ENCODE measurements at regions not wholly inside any gene's neighbourhood (a gene's known extent, or its start where the extent isn't known, plus 50 kb on each side); places are given as distances from the start of the nearest gene placed in this dataset.

DNA sequence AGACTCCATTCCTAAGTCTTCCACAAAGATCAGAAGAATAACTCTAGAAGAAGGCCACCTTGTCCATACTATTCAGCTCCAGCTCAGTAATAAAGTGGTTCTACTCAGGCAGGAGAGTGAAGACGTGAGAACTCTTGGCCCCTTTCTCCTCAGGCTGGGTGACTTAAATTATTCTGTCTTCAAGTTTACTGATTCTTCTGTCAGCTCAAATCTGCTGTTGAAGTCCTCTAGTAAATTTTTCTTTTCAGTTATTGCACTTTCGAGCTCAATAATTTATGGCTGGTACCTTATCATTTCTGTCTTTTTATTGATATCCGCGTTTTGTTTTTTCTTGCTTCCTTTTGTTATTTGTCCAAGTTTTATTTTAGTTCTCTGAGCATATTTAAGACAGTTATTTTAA, 922.3 kb upstream of the PCDH9 start:
- H3K27ac Mint-ChIP-seq = no peak overlapping the region
- DNase-seq (ENCODE audit: extremely low spot score, unreplicated experiment) = no peak
- no peaks in the 10 kb centered on the region for H3K27me3 Mint-ChIP-seq
- no peaks in the 10 kb centered on the region for H3K4me1 Mint-ChIP-seq (ENCODE audit: unreplicated experiment)
- TF ChIP-seq, protein P1, sequence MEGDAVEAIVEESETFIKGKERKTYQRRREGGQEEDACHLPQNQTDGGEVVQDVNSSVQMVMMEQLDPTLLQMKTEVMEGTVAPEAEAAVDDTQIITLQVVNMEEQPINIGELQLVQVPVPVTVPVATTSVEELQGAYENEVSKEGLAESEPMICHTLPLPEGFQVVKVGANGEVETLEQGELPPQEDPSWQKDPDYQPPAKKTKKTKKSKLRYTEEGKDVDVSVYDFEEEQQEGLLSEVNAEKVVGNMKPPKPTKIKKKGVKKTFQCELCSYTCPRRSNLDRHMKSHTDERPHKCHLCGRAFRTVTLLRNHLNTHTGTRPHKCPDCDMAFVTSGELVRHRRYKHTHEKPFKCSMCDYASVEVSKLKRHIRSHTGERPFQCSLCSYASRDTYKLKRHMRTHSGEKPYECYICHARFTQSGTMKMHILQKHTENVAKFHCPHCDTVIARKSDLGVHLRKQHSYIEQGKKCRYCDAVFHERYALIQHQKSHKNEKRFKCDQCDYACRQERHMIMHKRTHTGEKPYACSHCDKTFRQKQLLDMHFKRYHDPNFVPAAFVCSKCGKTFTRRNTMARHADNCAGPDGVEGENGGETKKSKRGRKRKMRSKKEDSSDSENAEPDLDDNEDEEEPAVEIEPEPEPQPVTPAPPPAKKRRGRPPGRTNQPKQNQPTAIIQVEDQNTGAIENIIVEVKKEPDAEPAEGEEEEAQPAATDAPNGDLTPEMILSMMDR (conservative IDR thresholded peaks at IDR 0.05) = no peak
- no peaks in the 10 kb centered on the region for H3K36me3 Mint-ChIP-seq
- no peak overlapping the region for H3K4me3 Mint-ChIP-seq
- H3K9me3 Mint-ChIP-seq = peaks cover 16% of the 10 kb centered on the region

DNA sequence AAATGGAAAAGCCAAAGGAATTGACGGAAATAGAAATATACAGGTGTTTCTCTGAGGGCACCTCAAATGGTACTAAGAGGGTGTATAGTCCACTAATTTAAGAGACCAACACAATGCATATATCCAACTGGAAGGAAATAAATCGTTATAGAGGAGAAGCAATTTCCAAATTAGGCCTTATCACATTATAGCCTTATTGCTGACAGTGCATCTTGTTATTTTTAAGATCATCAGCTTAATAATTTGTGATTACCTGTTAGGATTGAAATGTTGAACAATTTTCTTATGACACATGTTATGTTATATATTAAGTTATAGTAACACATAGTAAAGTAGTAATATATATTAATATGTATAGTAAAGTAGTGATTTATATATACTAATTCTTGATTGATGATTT, 915.7 kb upstream of the PCDH9 start:
- DNase-seq (ENCODE audit: extremely low spot score, unreplicated experiment) = no peak
- no peaks in the 10 kb centered on the region for H3K4me1 Mint-ChIP-seq (ENCODE audit: unreplicated experiment)
- no peaks in the 10 kb centered on the region for H3K27me3 Mint-ChIP-seq
- H3K4me3 Mint-ChIP-seq = no peak overlapping the region
- TF ChIP-seq, protein P1 (conservative IDR thresholded peaks at IDR 0.05) = no peak
- H3K9me3 Mint-ChIP-seq = no peaks in the 10 kb centered on the region
- H3K36me3 Mint-ChIP-seq = no peaks in the 10 kb centered on the region
- no peak overlapping the region for H3K27ac Mint-ChIP-seq

DNA sequence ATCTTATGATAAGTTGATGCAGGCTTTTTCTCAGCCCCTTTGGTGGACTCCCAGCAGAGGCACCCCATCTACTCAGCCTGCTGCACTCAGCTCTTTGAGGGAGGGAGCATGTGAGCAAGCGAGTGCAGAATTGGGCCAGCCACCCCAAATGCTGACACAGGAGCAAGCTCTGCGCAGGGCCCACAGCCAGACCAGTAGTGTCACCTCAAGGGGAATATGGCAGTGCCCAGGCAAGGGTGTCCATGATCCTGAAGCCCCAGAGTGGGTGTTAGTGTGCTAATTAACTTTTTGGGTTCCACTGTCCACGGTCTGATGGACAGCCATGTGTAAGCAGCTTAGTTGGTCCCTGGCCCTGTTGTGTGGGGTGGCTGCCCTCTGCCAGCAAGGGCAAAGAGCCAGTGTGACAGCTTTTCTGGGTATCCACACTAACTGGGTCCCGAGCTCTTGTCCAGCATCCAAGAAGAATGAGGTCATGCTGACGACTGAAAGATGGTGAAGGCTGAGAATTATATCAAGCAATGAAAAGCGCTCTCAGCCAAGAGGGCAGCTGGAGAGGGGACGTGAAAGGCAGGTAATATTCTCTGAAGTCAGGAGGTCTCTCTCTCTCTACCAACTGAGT, 898.3 kb upstream of the PCDH9 start:
- H3K4me3 Mint-ChIP-seq = no peak overlapping the region
- H3K27me3 Mint-ChIP-seq = no peaks in the 10 kb centered on the region
- H3K27ac Mint-ChIP-seq = no peak overlapping the region
- H3K4me1 Mint-ChIP-seq (ENCODE audit: unreplicated experiment) = no peaks in the 10 kb centered on the region
- no peak for DNase-seq (ENCODE audit: extremely low spot score, unreplicated experiment)
- TF ChIP-seq, protein P1 (conservative IDR thresholded peaks at IDR 0.05) = no peak
- H3K36me3 Mint-ChIP-seq = no peaks in the 10 kb centered on the region
- H3K9me3 Mint-ChIP-seq = no peaks in the 10 kb centered on the region

DNA sequence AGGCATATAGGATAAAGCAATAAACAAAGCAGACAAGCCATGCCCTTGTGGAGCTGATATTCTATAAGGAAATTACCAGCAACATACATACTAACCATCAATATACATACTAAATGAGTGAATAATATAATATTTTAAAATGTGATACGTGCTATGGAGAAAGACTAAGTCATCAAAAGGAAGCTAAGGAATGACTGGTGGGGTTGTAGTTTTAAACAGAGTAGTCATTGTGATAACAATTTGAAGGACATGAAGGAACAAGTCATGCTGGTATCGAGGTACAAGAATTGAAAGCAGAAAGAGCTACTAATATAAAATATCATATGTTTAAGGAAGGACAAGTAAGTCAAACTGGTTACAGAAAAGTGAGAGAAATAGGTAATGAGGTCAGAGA, 894.9 kb upstream of the PCDH9 start:
- no peak overlapping the region for H3K4me3 Mint-ChIP-seq
- H3K27me3 Mint-ChIP-seq = no peaks in the 10 kb centered on the region
- TF ChIP-seq, protein P1 (conservative IDR thresholded peaks at IDR 0.05) = no peak
- H3K27ac Mint-ChIP-seq = no peak overlapping the region
- H3K36me3 Mint-ChIP-seq = no peaks in the 10 kb centered on the region
- no peaks in the 10 kb centered on the region for H3K9me3 Mint-ChIP-seq
- DNase-seq (ENCODE audit: extremely low spot score, unreplicated experiment) = no peak
- H3K4me1 Mint-ChIP-seq (ENCODE audit: unreplicated experiment) = no peaks in the 10 kb centered on the region

DNA sequence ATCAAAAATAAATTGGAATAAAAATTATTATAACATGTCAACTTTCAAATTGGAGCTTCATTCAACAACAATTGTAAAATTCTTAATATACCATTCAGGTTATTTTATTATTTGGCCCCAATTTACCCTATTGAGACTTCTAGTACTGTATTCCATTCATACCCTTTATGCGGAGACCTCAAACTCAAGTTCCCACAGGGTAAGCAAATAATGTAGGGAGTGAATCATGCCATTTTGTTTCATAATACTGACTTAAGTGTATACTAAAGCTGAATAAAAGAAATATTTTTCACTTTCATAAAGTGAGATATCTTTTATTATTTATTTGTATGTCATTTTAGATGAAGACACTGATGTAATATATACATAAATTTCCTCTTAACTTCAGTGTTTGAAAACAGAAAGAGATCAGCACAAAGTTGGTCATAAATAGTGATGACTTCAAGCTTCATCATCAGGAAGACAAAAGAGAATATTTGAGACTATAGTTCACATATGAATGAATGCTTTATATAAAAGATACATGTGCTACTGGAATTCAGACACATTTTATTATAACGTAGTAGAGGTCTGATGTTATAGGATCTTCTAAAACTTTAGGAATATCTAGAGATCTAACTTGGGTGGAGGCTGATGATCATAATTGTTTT, 894.4 kb upstream of the PCDH9 start:
- H3K9me3 Mint-ChIP-seq = no peaks in the 10 kb centered on the region
- no peaks in the 10 kb centered on the region for H3K36me3 Mint-ChIP-seq
- TF ChIP-seq, protein P1 (conservative IDR thresholded peaks at IDR 0.05) = no peak
- no peak overlapping the region for H3K4me3 Mint-ChIP-seq
- no peak overlapping the region for H3K27ac Mint-ChIP-seq
- H3K27me3 Mint-ChIP-seq = no peaks in the 10 kb centered on the region
- no peaks in the 10 kb centered on the region for H3K4me1 Mint-ChIP-seq (ENCODE audit: unreplicated experiment)
- DNase-seq (ENCODE audit: extremely low spot score, unreplicated experiment) = no peak
